Lower lobe of right lung (tissue), 2 donors: ENCODE measurements at regions not wholly inside any gene's neighbourhood (a gene's known extent, or its start where the extent isn't known, plus 50 kb on each side); places are given as distances from the start of the nearest gene placed in this dataset.
"Not testable (repeated sequence)": the region's sequence is repeated elsewhere in the genome, so short reads cannot be mapped to it uniquely, and the experiment has no call there.

Experiments
- ATAC-seq, 2 donors: fragments of 200-7000 bp; cut with Tn5 transposase; one replicate each; pipeline ENCODE4 v1.9.1; 2020 to 2022; ENCODE audit warnings: mild to moderate bottlenecking in 2 of 2, moderate library complexity in 2 of 2
- DNase-seq: peaks from one replicate; pipeline ENCODE4 v3.0.0-alpha.2; 2020
- H3K27ac ChIP-seq: fragments of 200-600 bp; one replicate; pipeline ENCODE4 v1.8.0; 2022
- H3K27me3 ChIP-seq: fragments of 200-600 bp; one replicate; pipeline ENCODE4 v1.8.0; 2022; ENCODE audit warnings: low read depth
- H3K36me3 ChIP-seq: fragments of 200-600 bp; one replicate; pipeline ENCODE4 v1.8.0; 2022; ENCODE audit warnings: mild to moderate bottlenecking
- H3K4me1 ChIP-seq: fragments of 200-600 bp; one replicate; pipeline ENCODE4 v1.8.0; 2022
- H3K4me3 ChIP-seq: fragments of 200-600 bp; one replicate; pipeline ENCODE4 v1.8.0; 2022; ENCODE audit warnings: mild to moderate bottlenecking
- H3K9me3 ChIP-seq: fragments of 200-600 bp; one replicate; pipeline ENCODE4 v1.8.0; 2022
- intact Hi-C: fragments of 100-400 bp; cut with DNase I; formaldehyde crosslinking; loops from one replicate; pipeline ENCODE4 v1.11.0; 2022
- TF ChIP-seq, protein P1 (sequence below): fragments of 200-600 bp; IDR thresholded peaks from one replicate; pipeline ENCODE4 v1.8.0; 2022; ENCODE audit warnings: antibody characterized with exemption, mild to moderate bottlenecking
- donor health status: DM: no; HTN: yes; CAD: no; lungs with severe emphysema.

DNA sequence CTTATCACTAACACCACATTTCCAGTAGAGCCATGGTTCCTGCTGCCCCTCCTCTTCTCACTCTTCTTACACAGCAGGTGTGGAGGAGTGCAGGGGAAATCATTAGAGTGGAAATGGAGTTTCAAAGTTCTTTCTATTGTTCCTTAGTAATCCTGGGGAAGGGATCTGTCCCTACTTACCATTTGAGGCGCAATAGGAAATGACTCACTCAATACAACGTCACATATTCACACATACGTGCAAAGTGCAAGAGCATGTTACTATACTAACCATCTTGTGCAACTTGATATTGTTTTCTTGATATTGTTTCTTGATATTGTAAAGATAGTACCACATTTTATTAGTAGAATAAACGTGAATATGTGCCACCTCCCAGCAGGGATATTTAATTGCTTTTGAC, 1010.2 kb downstream of the DNAJB9 start:
- H3K4me3 ChIP-seq, result no peak overlapping the region
- ATAC-seq, result no peak
- no peak for DNase-seq
- H3K4me1 ChIP-seq, result no peaks in the 10 kb centered on the region
- H3K27me3 ChIP-seq, result no peaks in the 10 kb centered on the region
- no peaks in the 10 kb centered on the region for H3K36me3 ChIP-seq
- TF ChIP-seq, protein P1, sequence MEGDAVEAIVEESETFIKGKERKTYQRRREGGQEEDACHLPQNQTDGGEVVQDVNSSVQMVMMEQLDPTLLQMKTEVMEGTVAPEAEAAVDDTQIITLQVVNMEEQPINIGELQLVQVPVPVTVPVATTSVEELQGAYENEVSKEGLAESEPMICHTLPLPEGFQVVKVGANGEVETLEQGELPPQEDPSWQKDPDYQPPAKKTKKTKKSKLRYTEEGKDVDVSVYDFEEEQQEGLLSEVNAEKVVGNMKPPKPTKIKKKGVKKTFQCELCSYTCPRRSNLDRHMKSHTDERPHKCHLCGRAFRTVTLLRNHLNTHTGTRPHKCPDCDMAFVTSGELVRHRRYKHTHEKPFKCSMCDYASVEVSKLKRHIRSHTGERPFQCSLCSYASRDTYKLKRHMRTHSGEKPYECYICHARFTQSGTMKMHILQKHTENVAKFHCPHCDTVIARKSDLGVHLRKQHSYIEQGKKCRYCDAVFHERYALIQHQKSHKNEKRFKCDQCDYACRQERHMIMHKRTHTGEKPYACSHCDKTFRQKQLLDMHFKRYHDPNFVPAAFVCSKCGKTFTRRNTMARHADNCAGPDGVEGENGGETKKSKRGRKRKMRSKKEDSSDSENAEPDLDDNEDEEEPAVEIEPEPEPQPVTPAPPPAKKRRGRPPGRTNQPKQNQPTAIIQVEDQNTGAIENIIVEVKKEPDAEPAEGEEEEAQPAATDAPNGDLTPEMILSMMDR, result no peak
- H3K9me3 ChIP-seq, result peaks cover 6% of the 10 kb centered on the region
- intact Hi-C loops, result no loop called here
- no peak overlapping the region for H3K27ac ChIP-seq

DNA sequence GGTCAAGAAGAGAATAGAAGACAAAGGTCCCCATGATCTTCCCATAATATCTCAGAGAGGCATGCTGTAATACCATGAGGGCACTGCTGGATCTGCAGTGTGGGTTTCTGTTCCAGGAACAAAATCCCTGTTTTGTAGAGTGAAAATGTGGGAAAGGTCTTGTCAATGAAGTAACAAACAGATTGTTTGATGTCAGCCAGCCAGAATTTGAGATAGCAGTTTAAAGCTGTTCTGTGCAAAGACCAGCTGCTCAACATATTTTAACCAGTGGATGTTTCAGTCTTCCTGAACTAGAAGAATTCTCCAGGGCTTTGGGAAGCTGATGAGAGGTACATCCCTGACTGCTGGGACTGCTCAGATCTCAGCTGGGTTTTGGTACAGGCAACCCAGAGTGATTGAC, 1012.5 kb downstream of the DNAJB9 start:
- Histone ChIP-seq H3K4me3 (no peak overlapping the region), H3K36me3 (no peaks in the 10 kb centered on the region), H3K27ac (no peak overlapping the region), H3K27me3 (no peaks in the 10 kb centered on the region), H3K4me1 (no peaks in the 10 kb centered on the region), H3K9me3 (peaks cover 17% of the 10 kb centered on the region)
- ATAC-seq (no peak), DNase-seq (no peak)
- TF ChIP-seq, protein P1, result no peak
- intact Hi-C loops, result no loop called here

DNA sequence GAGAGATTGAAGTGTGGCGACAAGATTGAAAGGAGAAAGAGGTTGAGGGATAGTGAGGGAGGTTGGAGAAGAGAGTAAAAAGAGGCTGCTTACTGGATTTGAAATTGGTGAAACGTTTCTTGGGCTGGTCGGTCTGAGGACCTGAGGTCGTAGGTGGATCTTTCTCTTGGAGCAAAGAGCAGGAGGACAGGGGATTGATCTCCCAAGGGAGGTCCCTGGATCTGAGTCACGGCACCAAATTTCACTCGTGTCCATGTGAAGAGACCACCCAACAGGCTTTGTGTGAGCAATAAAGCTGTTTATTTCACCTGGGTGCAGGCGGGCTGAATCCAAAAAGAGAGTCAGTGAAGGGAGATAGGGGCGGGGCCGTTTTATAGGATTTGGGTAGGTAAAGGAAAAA, 1027.3 kb downstream of the DNAJB9 start:
- H3K4me1 ChIP-seq, H3K4me3 ChIP-seq: not testable (repeated sequence)

DNA sequence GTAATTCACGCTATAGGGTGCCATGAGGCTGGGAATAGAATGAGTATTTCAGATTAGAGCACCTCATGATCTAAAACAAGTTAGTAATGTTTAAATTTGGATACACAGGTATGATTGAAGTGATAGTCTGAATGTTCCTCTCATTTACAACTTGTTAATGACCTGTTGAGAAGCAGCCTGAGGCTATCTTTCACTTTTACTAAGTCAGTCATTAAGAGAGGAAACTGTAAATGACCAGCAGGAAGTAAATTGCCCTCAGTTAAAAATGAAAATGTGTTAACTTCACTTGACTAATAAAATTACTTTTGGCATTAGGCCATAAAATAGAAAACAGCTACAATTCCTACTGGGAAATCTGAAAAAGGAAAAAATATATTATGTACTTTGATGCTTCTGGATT, 1042.0 kb downstream of the DNAJB9 start:
- TF ChIP-seq, protein P1, result no peak
- no peaks in the 10 kb centered on the region for H3K27me3 ChIP-seq
- ATAC-seq (no peak), DNase-seq (no peak)
- no peaks in the 10 kb centered on the region for H3K9me3 ChIP-seq
- H3K27ac ChIP-seq, result no peak overlapping the region
- no peaks in the 10 kb centered on the region for H3K36me3 ChIP-seq
- no peak overlapping the region for H3K4me3 ChIP-seq
- intact Hi-C loops, result no loop called here
- no peaks in the 10 kb centered on the region for H3K4me1 ChIP-seq

More for the DNA sequence above, 1027.3 kb downstream of the DNAJB9 start:
- H3K36me3 ChIP-seq, intact Hi-C loops, ATAC-seq, H3K27me3 ChIP-seq, H3K9me3 ChIP-seq, H3K27ac ChIP-seq, DNase-seq: not testable (repeated sequence)

DNA sequence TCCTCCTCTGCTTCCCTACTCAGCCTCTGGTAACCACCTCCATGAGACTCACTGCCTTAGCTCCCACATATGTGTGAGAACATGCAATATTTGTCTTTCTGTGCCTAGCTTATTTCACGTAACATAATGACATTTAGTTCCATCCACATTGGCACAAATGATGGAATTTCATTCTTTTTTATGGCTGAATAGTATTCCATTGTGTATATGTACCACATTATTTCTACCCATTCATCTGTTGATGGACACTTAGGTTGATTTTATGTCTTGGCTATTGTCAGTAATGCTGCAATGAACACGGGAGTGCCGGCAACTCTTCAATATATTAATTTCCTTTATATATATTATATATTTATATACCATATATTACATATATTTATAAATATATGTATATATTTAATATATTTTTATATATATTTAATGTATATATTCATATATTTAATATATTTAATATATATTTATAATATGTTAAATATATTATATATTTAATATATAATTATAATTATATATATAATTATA, 1046.9 kb downstream of the DNAJB9 start:
- TF ChIP-seq, protein P1, result no peak
- DNase-seq (no peak), ATAC-seq (no peak)
- no peak overlapping the region for H3K27ac ChIP-seq
- no peaks in the 10 kb centered on the region for H3K9me3 ChIP-seq
- no peaks in the 10 kb centered on the region for H3K36me3 ChIP-seq
- no peaks in the 10 kb centered on the region for H3K4me1 ChIP-seq
- no peak overlapping the region for H3K4me3 ChIP-seq
- no peaks in the 10 kb centered on the region for H3K27me3 ChIP-seq
- intact Hi-C loops, result no loop called here

DNA sequence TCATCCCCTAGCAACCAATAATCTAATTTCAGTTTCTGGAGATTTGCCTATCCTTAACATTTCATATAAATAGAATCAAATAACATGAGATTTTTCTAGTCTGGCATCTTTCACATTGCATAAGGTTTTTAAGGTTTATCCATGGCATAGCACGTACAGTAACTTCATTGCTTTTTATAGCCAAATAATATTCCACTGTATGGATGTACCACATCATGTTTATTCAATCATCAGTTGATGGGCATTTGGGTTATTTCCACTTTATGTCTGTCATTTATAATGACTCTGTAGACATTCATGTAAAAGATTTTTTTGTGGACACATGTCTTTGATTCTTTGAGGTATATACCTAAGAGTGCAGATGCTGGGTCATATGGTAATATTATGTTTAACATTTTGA, 1052.6 kb downstream of the DNAJB9 start:
- no peak overlapping the region for H3K4me3 ChIP-seq
- no peak for DNase-seq
- ATAC-seq, result no peak

DNA sequence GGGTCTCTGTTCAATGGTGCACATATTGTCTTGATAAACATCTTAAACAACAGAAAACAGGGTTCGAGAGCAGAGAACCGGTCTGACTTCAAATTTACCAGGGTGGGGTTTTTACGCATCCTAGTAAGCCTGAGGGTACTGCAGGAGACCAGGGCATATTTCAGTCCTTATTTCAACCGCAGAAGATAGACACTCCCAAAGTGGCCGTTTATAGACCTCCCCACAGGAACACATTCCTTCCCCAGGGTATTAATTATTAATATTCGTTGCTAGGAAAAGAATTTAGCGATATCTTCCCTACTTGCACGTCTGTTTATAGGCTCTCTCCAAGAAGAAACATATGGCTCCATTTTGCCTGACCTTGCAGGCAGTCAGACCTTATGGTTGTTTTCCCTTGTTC, 1063.2 kb downstream of the DNAJB9 start:
- ATAC-seq, H3K27ac ChIP-seq, H3K36me3 ChIP-seq, H3K4me3 ChIP-seq, DNase-seq, H3K27me3 ChIP-seq, intact Hi-C loops, H3K9me3 ChIP-seq, H3K4me1 ChIP-seq: not testable (repeated sequence)

More for the DNA sequence above, 1052.6 kb downstream of the DNAJB9 start:
- Histone ChIP-seq H3K27ac (no peak overlapping the region), H3K27me3 (no peaks in the 10 kb centered on the region), H3K36me3 (no peaks in the 10 kb centered on the region), H3K9me3 (peaks cover 3% of the 10 kb centered on the region), H3K4me1 (no peaks in the 10 kb centered on the region)
- intact Hi-C loops, result no loop called here
- TF ChIP-seq, protein P1, result no peak
